ENCODE measurements at regions not wholly inside any gene's neighbourhood (a gene's known extent, or its start where the extent isn't known, plus 50 kb on each side); places are given as distances from the start of the nearest gene placed in this dataset.

DNA sequence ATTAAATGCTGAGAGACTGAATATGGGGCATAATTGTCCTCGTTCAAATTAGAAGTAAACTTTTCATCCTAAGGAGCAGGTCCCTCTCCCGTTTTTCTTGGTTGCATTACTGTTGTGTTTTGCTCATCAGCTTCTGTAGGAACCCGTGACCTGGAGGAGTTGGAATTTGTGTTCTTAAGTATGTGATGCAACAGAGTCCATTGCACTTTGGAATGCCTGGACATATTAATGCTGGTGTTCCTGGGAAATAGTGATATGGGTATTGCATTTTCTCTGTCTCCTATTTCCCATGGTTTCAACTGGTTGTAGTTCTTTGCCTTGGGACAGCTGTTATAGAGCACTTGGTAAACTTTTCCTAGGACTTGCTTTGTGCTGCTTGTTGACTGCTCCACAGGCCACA lies 417.8 kb upstream of the LCORL start:
- TF ChIP-seq, protein P1, sequence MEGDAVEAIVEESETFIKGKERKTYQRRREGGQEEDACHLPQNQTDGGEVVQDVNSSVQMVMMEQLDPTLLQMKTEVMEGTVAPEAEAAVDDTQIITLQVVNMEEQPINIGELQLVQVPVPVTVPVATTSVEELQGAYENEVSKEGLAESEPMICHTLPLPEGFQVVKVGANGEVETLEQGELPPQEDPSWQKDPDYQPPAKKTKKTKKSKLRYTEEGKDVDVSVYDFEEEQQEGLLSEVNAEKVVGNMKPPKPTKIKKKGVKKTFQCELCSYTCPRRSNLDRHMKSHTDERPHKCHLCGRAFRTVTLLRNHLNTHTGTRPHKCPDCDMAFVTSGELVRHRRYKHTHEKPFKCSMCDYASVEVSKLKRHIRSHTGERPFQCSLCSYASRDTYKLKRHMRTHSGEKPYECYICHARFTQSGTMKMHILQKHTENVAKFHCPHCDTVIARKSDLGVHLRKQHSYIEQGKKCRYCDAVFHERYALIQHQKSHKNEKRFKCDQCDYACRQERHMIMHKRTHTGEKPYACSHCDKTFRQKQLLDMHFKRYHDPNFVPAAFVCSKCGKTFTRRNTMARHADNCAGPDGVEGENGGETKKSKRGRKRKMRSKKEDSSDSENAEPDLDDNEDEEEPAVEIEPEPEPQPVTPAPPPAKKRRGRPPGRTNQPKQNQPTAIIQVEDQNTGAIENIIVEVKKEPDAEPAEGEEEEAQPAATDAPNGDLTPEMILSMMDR (conservative IDR thresholded peaks at IDR 0.05; ENCODE audit: low read depth, low read length) = no peak
- no peak for TF ChIP-seq EZH2 (IDR thresholded peaks at IDR 0.05; ENCODE audit: borderline replicate concordance, low read depth, low read length, poor library complexity, severe bottlenecking)
